ENCODE measurements at regions not wholly inside any gene's neighbourhood (a gene's known extent, or its start where the extent isn't known, plus 50 kb on each side); places are given as distances from the start of the nearest gene placed in this dataset.
"Not testable (repeated sequence)": the region's sequence is repeated elsewhere in the genome, so short reads cannot be mapped to it uniquely, and the experiment has no call there.

GRCh38 chr2:216949700-216950413 is 90.0 kb upstream of the TNP1 start:
- DNase-seq: no peak

DNA sequence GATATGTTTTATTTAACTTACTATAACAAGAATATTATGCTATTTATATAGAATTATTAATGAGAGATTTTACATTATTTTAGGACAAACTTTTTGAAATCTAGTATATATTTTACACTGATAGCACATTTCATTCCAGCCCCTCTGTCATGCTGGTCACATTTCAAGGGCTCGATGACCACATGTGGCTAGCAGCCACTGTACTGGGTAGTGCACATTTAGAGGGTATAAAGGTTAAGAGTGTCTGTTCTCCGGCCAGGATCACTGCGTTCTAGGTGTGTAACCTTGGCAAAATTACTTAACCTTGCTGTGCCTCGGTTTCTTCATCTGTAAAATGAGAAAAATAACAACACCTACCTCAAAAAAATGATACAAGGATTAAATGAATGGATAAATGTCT is 87.2 kb upstream of the TNP1 start:
- no peak for DNase-seq

- DNase-seq: no peak
Measured at GRCh38 chr2:216944733-216945132, 84.9 kb upstream of the TNP1 start.

DNA sequence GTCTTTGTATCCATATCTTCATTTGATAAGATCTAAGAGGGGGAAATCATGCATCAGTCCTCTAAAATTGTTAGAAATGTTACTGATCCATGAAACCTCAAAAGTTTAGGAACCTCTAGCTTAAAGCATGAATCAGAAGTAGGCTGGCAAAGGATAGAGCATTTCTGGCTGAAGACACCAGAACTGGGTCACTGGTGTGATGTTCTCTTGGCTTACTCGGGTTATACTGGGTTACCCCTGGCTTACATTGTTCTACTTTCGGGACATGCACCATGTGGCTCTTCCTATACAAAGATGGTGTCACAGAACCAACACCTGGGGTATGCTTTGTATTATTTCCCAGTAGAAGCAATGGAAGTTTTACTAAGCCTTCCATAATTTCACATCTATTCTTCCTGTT is 83.2 kb upstream of the TNP1 start:
- no peak for DNase-seq

DNA sequence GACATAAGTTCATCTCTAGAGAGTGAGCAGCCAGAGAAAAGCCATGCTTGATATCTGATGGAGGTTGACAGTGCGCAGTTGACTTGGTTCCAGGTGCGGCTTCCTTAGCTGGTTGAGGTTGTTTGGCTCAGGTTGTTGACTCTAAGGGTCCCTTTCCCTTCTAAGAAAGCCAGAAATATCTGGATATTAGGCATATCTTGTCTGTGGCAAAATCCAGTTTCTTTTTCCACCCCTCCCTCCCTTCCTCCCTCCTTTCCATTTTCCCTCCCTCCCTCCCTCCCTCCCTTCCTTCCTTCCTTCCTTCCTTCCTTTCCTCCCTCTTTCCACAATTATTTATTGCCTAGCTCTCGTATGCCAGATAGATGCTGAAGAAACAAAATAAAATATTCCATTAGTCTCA is 82.6 kb upstream of the TNP1 start:
- DNase-seq: no peak

- DNase-seq: no peak
Measured at GRCh38 chr2:216942016-216942415, 82.2 kb upstream of the TNP1 start.

- no peak for DNase-seq
Measured at GRCh38 chr2:216936954-216937357, 77.1 kb upstream of the TNP1 start.

DNA sequence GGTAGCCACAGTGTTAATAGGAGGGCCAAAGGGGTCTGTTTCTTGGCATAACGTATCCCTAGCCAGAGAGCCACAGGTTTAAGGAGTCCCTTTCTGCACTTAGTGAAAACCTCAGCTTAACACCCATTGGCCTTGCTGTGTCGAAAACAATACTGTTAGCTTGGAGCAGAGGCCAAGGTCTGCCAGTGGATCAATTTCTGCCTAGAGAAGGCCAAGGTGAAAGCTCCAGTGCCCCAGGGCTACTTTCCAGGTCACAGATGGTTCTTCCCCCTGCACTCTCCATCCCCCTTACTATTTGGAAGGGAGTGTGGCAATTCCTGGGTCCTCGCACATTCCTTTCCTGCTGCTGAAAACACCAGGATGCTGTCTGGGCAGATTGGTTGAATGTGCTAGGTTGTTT is 74.8 kb upstream of the TNP1 start:
- no peak for DNase-seq

- no peak for DNase-seq
Measured at GRCh38 chr2:216934151-216934550, 74.3 kb upstream of the TNP1 start.

DNA sequence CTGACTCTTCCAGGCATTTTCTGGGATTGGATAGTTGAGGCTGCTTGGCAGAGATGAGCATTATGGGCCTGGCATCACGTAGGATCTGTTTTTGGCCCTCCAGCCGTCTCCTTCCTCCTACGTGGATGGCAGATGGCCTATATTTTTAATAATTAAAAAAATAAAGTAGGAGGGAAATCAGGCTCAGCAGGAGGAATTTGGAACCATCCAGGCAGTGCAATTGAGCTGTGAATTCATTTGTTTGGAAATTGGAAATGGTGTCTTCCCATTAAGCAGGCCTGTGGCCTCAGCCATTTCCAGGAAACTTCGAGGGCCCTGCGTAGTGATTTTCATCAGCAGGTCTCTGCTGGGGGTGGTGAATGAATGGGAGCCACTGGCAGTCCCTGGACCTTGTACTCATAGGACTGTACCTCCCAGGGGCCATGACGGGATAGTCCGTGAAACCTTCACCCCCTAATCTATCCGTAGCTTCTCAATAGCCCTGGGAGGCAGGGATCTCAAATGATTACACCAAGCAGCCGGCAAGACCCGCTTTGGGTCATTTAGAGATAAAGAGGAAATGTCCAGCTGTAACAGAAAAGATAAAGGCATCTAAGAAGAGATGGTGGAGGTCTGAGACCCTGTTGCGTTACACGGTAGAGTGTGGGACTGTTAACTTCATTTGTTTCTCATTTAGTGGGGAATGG is 73.1 kb upstream of the TNP1 start:
- DNase-seq: no peak

DNA sequence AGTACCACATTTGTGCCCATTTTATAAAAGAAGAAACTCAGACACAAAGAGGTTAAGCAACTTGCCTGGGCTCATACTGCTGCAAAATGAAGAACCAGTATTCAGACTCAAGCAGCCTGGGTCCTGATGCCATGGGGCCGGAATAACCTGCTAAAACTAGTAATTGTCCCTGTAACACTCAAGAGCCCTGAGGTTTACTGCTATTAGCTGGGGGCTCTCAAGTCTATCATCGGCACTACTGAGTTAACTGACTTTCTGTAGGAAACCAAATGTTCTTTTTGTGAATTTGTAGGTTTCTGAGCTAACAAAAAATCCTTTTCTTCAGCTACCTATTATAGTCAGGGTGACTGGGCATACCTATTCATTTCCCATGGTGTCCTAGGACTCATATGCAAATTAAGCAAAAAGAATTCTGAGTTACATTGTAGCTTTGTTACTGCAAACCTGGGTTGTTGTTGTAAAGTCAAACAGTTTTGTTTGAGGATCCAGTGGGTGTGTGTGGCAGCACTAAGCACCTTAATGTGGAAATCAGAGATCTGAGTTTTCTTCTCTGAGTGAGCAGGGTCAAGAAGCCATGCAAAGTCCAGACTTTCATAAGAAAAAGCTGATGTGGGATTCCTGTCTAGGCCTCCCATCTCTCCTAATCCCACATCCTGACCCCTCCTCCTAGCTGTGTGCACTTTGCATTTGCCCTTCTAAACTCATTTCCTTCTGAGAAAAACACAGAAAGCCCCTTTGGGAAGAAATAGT is 72.4 kb upstream of the TNP1 start:
- DNase-seq: no peak

GRCh38 chr2:216930716-216931115 is 70.9 kb upstream of the TNP1 start:
- DNase-seq: no peak

GRCh38 chr2:216929338-216929737 is 69.5 kb upstream of the TNP1 start:
- not testable (repeated sequence) for DNase-seq

GRCh38 chr2:216927163-216927562 is 67.3 kb upstream of the TNP1 start:
- no peak for DNase-seq

DNA sequence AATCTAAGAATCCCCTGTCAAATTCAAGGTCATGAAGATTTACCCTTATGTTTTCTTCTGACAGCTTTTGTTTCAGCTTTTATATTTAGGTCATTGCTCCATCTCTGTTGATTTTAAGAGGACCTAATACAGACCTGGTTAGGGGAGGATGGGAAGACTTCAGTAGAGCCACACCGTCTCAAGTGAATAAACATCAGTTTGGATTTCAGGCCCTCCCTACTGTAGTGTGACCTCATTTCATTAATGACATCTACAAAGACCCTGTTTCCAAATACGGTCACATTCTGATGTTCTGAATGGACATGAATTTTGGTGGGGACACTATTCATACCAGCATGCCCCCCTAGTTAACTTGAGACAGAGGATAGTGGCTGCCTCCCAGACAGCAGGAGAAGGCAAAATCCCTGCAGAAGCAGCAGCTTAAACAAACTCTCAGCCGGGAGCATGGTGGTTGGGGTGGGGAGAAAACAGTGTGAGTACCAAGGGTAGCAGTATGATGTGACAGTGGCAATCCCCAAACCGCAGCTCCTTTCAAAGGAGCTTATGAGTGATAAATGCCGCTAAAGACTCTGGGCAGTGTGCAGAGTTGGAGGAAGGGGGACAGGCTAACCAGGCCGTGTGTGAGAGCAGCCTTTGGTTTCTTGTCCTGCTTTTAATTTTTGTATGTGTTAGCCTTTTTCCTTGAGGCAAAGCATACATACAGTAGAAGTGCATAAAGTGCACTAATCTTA is 65.9 kb upstream of the TNP1 start:
- no peak for DNase-seq

- no peak for DNase-seq
Measured at GRCh38 chr2:216925006-216925405, 65.1 kb upstream of the TNP1 start.

GRCh38 chr2:216923706-216924105 is 63.8 kb upstream of the TNP1 start:
- DNase-seq: no peak

GRCh38 chr2:216922175-216922780 is 62.4 kb upstream of the TNP1 start:
- DNase-seq: no peak

DNA sequence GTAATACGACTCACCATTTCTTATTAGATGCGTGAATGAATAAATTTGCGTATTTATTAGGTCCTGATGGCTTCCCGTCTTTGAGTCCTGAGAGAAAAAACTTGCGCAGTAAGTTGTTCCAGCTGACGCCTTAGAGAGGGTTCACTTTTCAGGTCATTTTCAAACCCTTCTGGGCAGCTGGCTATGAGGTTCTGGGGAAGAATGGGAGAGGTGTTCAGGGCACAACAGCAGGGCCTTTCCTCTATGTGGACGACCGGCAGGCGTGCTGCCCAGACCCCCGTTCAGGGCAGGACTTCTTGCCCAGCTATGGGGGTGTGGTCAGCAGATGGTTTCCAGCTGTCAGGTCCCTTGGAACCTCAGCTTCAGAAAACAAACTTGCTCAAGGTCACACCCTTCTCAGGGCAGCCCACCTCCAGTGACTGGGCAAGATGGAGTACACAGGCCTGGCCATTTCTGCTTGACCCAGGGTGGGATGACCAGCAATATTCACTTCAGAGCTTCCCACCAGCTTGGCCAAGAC is 61.1 kb upstream of the TNP1 start:
- DNase-seq: no peak

DNA sequence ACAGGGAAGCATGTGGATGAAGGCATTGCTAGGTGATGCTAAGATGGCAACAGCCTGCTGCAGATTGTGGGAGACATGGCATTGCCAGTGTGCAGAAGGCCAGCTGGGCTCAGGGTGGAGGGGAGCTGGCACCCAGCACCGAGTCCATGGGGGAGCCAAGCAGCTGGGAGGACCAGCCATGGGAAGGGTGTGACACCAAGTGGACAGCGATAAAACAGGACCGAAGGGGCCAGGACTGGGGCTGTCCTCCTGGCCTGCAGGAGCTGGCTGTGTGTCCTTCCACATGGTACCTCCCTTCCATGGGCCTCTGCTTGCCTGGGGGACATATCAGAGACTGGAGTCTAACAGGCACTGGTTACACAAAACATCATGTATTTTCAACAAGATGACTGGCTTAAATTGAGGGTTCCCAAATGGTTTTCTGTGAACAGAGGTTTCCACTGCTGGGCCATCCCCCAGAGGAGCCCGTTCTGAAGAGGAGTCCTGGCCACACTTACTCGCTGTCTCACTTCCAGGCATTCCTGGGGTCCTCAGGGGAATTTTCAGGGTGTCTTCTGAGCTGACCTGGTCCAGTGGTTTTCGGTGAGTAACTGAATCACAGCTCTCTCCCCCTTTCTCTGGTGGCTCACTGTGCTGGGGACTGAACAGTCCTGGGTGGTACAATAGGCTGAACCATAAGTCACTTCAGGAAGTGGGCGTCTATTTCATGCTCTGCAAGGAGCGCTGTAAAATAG is 60.4 kb upstream of the TNP1 start:
- DNase-seq: no peak

- DNase-seq: no peak
Measured at GRCh38 chr2:216918088-216918680, 58.3 kb upstream of the TNP1 start.
